HG02623 (cell line): ENCODE measurements at regions not wholly inside any gene's neighbourhood (a gene's known extent, or its start where the extent isn't known, plus 50 kb on each side); places are given as distances from the start of the nearest gene placed in this dataset.

Experiments
- ATAC-seq: cut with Tn5 transposase; IDR thresholded peaks from one replicate; pipeline ENCODE4 v1.9.1; 2021; ENCODE audit warnings: moderate library complexity; ENCODE audit not compliant: unreplicated experiment

DNA sequence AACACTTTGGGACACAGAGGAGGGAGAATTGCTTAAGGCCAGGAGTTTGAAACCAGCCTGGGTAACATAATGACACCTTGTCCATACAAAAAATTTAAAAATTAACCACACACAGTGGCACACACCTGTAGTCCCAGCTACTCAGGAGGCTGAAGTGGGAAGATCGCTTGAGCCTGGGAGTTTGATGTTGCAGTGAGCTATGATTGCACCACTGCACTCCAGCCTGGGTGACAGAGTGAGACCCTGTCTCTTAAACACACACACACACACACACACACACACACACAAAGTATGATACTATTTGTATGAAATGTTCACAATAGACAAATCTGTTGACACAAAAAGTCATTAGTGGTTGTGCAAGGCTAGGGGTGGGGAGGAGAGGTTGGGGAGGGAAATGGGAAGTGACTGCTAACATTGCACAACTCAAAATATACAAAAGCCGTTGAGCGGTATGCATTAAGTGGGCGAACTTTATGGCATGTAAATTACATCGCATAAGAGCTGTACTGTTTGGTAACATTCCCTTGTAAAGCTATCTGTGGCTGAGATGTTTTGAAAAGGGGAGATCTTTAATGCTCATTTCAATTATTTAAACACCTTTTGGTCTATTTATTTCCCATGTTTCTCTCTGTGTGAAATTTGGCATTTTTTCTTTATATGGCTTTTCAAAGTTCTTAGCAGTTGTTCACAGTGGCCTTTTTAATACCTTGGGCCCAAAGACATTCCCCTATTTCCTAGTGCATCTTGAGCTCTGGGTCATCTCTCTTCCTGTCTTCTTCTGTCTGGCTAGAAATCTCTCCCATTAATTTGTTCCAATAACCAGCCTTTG is 58.9 kb upstream of the ZNF516 start:
- ATAC-seq, result no peak

DNA sequence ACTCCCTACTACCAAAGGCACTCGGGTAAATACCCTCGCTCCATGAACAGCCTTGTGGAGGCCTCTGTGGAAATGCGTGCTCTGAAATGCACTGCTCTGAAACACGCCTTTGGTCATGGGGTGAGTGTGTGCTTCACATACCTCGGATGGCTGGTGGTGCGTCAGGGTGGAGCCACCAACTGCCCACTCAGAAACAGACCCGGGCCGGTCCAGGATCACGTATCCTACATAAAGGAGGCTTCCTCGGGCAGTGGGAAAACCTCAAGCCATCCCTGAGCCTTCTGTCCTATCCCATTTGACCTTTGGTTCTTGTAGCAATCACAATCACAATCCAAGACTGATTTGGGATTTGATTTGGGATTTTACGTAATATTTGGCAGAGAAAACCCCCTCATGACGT is 53.5 kb upstream of the ZNF516 start:
- no peak for ATAC-seq

DNA sequence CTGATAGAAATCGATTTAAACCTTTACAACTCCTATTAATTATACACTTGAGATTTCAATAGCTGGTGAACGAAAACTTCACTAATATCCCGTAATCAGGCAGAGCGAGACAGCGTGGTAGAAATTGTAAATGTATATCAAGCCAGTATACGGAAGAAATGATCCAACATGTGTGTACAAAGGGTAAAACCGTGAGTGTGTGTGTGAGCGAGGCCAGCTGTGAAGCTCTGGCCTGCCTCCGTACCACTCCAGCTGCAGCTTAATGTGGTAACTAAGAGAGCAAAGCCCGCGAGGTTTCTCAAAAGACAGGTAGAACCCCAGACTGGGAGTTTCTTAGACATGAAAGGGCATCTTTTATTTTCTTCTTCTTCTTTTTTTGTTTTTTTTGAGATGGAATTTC is 52.3 kb upstream of the ZNF516 start:
- ATAC-seq, result no peak

DNA sequence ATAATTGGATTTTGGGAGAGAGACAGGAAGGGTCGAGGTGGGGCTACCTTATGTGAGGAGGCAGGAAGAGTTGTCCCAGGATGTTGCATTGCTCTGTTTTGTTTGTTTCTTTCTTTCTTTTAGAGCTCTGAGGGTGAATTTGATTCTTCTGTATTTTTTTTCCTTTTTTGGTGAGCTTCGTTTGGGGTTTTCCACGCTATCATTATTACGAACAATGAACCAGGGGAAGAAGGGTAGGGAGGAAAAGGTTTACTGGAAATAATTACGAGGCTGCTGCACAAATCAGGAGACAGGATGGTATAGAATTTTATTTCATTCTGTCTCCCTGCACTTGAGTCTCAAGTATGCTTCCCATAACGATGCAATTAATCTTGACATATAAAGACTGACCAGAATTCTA is 51.4 kb upstream of the ZNF516 start:
- no peak for ATAC-seq

DNA sequence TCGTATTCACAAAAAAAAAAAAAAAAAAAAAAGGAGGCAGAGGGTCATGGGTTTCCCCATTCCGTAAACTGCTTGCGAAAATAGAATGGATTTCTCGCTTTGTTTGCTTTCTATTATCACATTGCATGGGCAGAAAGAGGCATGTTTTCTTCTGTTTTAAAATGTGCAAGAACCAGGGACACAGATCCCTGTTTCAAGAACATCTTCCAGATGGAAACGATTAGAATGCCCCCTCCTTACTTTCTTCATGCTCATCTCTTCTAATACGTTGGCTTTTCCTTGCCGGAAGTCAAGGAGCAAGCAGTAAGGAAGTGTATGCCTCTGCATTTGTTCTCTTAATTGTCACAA is 51.0 kb upstream of the ZNF516 start:
- no peak for ATAC-seq

DNA sequence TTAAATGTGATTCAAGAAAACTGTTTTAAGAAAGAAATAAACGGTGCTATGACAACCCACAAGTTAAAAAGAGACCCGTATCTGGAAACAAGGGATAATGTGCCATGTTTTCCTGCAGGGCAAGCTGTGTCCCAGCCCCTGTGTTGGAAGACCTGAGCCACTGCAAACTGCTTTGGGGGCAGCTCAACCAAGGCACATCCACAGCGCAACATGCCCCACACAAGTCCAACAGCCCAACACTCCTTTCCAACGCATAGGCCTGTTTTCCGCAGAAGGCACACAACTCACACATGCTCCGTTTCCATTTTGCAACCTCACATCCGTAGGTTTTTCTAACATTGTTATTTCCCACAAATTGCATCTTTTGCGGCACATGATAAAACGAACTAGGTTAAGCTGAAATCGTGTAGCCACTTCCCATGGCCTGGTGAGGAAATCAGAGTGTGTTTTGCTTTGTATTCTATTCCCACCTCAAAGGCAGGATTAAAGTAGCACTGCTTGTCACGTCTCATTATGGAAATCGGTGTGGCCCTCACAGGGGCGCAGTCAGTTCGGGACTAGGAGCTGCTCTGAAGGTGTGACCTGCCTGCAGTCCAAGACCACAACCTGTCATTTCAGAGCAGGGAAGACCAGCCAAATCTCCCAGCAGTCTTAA is 50.5 kb upstream of the ZNF516 start:
- no peak for ATAC-seq

DNA sequence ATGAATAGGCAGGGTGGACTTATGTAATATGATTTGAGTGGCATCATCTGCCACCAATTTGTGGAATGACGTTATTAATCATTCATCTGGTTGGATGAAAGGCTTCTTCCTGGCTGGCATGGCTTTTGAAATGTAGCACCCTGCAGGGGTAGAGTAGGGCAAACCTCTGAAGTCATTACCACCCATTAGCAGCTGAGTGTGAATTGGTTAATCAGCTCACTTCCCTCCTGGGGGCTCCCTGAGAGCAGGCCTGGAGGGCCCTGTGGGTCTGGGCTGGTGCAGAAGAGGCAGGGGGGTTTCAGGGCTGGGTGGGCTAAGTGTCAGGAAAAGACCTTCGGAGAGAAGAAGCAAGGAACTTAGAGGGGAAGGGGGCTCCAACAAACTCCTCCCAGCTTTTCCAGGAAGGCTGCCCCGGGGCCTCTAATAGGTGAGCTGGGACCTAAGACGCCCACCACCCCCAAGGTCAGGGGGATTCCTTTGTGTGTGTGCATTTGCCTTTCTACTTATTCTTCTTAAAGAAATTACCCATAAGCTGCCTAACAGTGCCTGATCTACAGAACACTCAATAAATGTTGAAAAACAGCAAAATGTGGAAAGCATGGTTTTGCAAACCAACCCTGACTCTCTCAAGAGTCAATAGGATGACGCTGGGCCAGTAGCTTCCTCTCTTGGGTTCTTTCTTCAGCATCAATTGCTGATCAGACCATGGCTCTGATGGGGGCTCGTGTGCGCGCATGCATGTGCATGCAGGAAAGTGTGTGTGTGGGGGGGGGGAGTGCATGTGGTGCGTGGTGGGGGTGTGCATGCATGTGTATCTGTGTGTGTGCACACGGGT is 49.7 kb upstream of the ZNF516 start:
- no peak for ATAC-seq
